DMS79 (cell line): ENCODE measurements at regions not wholly inside any gene's neighbourhood (a gene's known extent, or its start where the extent isn't known, plus 50 kb on each side); places are given as distances from the start of the nearest gene placed in this dataset.
"Not testable (repeated sequence)": the region's sequence is repeated elsewhere in the genome, so short reads cannot be mapped to it uniquely, and the experiment has no call there.

Experiments used
- DNase-seq: peaks from one replicate; lab custom pipeline; 2025; lab: John Stamatoyannopoulos, UW

DNA sequence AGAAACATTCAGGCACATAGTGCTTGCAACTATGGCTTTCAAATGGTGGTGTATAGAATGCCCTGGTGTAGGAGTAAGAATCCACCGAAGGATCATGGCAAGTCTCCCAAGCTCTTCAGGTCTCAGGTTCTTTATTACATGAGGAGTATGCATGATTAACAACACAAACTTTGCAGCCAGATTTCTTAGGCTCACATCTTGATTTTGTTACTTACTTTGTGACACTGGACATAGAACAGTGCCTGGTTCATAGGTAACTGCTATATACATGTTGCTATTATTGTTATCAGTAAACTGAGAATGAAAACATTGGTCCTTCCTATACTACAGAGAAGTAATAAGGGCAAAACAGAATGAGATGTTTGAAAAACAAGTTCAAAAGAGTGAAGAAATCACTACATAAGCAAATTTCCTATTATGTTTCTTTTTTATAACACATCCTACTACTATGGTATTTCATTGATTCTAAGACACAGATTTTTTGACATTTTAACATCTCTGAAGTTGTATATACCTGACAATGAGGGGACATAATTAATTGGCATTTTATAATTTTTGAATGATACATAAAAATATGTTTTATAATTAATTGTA, 284.9 kb downstream of the C1D start:
- no peak for DNase-seq

- not testable (repeated sequence) for DNase-seq
Observed at GRCh38 chr2:67780841-67781240, 282.0 kb downstream of the C1D start.

DNA sequence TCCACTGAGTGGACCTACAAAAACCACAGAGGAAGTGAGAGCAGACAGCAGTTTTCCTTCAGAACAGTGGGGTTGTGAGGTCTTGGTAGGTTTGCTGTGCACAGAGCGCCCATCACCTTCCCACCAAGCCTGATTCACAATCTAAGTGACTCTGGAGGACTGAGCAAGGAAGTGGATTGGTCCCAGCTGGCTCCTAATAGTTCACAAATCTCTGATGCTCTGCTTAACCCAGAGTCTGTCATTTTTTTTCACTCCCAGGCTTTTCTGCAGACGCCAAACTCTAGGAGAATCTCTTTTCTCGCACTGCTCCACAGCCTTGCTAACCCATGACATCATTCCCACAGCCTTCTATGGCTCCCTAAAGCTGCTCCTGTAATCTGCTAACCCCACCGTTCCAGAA, 280.4 kb downstream of the C1D start:
- DNase-seq: no peak

DNA sequence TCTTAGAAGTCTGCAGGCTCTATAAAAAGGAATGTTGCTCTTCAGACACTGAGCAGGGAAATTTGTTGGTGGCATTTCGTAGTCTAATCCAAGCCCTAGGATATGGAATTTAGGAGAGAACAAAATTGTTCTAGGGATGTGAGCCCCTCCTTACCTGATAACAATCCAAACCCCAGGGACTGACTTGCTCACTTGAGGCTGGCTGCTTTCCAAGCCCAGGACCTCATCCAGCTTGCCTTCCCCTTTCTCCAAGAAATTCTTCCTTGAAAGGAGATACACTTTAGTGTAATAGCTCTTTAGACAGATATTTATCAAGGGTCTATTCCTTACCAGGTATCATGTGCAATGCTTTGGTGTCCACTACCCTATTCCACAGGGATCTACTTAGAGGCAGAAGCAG, 279.8 kb downstream of the C1D start:
- no peak for DNase-seq

- DNase-seq: no peak
Observed at GRCh38 chr2:67790622-67791021, 272.2 kb downstream of the C1D start.

GRCh38 chr2:67792191-67792590, 270.6 kb downstream of the C1D start:
- DNase-seq: no peak

DNA sequence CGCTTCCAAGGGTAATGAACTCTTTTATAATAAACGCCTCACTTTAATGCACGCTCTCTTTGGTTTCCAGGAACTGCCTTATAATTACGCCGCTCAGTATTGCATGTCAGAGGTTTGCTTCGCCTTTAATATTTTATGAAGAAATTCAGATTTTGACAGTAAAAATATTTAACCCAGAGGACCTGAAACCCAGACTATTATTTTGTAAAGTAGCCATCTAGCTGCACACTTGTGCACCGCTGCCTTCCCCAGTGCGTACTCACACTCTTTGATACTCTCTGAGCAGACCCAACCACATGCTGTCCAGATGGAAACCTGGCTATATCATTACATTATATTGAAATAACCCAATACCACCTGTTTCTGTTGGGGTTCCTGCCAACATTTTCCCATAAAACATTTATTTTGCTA, 270.1 kb downstream of the C1D start:
- peak; percentile 21 for DNase-seq

DNA sequence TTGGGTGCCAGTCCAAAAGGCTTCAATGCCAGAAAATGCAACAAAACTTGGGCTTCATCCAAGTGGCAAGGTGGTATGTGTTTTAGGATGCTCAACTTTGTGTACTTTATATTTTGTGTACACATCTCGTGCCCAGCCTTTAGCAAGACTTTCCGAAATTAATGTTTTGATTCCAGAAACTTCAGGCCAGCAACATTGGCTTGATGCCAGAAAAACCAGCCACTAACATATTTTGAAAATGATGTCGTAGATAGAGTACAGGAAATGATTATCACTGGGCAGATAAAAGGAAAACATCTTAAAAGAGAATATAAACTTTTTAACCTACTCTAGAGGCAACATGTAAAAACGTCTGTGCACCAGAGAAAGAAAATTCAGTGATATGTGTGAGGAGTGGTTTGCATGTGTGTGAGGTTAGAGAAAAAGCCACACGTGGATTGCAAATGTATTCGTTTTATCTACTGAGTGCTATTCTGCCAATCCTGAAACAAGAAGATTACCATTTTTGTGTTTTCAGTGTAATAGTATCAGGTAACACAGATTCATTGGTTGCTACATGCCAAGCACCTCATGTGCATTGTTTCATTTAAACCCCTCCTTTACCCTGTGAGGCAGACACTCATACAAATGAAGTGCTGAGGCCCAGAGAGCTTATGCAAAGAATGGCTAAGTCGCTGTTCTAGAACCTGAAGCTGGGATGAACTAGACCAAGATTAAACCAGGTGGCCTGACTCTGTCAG, 264.8 kb downstream of the C1D start:
- DNase-seq: peak; percentile 3

DNA sequence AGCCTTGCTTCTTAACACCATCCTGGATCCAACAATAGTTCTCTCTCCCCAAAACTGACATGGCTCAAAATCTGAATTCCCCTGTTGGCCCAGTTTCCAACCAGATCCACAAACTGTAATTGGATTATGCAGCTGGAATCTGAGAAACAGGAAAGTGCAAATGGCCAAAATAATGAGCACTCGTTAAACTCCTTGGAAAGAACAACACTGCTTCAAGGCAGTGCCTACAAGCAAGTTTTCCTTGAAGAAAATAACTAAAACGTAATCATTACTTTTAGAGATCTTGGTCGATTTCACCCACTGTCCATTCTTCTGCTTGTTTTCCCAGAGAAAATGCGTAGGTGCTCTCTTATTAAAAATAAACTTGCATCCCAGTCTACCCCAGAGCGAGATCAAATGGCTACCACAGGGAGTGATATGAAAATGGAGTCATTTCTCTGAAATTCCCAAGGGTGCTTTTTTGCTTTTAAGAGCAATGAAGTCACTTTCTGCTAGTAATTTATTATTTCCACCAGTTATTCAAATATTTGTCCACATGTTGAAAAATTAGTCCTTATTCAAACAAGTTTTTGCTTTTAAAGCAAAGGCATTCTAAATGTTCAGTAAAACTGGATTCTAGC, 264.2 kb downstream of the C1D start:
- no peak for DNase-seq

DNA sequence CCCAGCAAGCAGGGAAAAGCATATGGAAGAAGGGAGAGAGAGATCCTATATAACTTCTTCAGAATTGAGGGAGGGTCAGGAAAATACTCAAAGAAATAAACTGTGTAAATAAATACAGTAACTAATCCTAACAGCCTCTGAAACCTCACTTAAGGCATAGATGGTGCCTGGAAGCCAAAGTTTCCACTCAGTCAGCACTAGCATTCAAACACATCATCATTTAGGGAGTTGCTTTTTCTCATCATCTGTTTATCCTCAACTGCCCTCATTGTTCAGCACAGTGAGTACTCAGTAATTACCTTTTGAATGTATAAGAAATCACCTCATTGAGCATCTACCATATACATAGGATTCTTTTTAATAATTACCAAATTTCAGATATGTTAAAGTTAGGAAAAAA, 262.9 kb downstream of the C1D start:
- DNase-seq: no peak

DNA sequence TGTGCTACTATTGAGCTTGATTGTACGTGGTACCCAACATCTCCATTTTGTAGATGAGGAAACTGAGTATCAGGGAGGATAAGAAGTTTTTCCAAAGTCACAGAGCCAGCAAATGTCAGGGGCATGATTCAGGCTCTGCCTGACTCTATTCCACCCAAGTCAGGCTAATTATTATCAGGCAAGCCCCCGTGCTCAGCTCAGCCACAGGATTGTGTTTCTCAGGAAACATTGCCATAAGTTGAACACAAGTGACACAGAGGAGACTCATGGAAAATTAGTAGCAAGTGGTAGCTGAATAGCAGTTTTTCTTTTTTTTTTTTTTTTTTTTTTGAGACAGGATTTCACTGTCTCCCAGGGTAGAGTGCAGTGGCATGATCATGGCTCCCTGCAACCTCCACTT, 260.5 kb downstream of the C1D start:
- DNase-seq: no peak

DNA sequence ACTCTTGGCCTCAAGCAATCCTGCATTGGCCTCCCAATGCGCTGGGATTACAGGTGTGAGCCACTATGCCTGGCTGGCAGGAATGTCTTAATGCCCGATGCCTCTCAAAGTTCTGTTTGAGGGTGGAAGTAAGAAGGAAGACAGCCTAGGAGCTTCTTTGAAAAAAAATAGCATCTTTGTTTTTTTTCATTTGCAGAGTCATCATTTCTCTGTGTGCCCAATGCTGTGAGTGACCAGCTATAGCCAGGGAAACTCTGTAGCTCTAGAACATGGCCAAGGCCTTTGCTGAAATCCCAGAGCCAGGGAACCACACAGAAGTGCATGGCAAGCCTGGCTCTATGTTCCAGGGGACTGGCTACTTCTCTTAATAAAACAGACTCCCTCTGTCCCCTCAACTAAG, 260.0 kb downstream of the C1D start:
- DNase-seq: no peak

- DNase-seq: no peak
Observed at GRCh38 chr2:67806816-67807215, 256.0 kb downstream of the C1D start.

DNA sequence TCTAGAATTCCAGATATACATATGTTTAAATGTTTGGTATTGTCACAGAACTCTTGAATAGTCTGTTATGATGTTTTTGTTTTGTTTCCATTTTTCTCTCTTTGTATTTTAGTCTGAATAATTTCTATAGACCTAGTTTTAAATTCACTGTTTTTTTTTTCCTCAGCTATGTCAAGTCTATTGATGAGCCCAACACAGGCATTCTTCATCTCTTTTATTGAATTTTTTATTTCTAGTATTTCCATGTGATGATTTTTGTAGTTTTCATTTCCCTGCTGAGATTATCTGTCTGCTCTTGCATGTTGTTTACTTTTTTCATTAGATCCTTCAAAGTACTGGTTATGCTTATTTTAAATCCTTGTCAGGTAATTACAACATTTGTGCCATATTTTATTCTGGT, 254.7 kb downstream of the C1D start:
- no peak for DNase-seq

- DNase-seq: no peak
Observed at GRCh38 chr2:67812682-67813081, 250.1 kb downstream of the C1D start.

- DNase-seq: no peak
Observed at GRCh38 chr2:67823726-67824125, 239.1 kb downstream of the C1D start.

GRCh38 chr2:67824186-67824585, 238.6 kb downstream of the C1D start:
- no peak for DNase-seq

DNA sequence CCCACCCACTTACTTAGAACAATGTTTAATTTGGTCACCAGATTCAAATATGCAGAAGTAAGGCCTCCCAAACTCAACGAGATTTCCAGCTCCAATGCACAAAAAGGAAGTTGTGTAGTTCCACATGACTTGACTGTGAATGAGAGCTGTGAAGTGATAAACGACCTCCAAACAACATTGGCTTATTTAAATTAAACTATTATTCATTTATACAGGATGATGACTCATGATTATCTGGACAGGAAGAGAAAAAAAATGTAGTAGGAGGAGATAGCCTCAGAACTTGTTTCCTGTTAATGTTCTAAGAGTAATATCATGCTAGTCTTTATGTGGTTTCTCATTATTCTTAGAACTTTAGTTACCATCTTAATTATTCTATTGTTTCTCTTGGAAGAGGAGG, 237.3 kb downstream of the C1D start:
- no peak for DNase-seq

DNA sequence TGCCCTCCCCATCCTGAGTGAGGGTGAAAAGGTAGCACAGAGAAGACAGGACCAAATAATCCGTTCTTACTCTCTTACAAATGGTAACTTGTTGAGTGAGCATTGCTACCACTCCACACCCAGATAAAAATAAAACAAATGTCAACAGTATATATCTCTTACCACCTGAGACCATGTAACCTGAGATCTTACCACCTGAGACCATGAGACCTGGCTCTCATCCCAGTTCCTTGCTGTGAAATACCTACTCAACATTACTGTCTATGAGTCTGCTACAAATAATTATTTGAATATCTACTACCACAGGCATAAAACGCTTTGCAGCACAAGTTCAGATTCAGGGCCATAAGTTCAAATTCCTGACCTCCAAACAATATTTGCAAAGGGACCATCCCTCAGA, 234.7 kb downstream of the C1D start:
- no peak for DNase-seq

GRCh38 chr2:67829470-67829869, 233.3 kb downstream of the C1D start:
- DNase-seq: no peak

DNA sequence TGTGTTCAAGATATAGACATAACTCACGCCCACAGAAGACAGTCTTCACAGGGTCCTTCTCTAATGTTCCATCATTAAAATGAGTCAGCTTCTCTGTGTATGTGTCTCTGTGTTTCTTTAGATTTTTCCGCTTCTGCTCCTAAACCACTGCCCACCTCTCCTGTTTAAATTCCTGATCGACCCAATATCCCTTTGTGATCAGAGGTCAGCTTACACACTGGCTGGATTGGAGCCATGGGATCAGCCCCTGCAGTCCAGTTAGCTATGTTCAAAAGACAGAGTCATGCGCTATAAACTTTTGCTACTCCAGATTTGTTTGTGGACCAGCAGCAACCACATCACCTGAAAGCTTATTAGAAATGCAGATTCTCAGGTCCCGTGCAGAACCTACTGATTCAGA, 229.2 kb downstream of the C1D start:
- DNase-seq: no peak

DNA sequence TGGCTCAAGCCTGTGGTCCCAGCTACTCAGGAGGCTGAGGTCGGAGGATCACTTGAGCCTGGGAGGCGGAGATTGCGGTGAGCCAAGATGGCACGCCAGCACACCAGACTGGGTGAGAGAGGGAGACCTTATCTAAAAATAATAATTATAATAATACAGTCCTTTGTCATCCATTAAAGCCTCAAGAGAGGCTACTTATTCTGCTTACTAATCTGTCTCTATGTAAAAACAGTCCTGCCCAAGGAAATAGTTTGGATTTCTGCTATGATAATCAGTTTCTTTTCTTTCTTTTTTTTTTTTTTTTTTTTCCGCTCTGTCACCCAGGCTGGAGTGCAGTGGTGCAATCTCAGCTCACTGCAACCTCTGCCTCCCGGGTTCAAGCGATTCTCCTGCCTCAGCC, 228.3 kb downstream of the C1D start:
- DNase-seq: no peak

DNA sequence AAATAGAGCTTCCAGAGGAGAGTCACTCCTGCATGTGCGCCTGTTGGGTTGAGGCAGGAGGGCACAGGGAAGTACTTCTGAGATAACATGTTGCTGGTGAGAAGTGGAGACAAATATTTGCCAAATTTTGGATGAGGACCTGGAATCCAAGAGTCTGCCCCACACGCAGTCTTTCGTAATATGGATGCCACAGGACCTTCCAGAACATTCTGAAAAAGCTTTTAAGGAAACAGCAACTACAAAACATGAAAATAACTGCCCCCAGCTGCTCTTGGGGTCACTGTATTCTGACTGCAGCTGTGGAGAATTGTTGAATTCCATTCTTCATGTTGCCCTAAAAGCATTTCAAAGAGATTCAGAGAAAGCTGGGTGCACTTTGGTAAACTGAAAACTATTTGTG, 227.5 kb downstream of the C1D start:
- DNase-seq: no peak

DNA sequence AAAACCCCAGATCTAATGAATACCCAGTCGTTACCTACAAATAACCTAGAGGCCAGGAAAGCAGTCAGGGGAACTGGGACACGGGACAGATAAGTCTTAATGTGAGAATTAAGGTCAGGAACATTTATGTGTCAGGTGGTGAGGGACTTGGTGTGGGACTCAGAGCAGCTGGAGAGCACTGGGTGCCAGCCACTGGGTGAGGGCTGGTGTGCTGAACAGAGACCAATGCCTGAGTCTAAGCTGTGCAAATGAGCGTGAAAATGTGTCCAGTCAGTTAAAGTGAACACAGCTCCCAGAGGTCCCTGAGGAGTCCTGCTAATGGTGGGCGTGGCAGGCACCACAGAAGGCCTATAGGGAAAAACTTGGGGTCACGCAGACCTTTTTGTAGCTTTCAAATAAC, 225.9 kb downstream of the C1D start:
- DNase-seq: no peak
